ENCODE measurements at regions not wholly inside any gene's neighbourhood (a gene's known extent, or its start where the extent isn't known, plus 50 kb on each side); places are given as distances from the start of the nearest gene placed in this dataset.

- Histone ChIP-seq H3K9me3 (no peaks in the 10 kb centered on the region), H3K4me3 (no peak overlapping the region), H3K36me3 (no peaks in the 10 kb centered on the region), H3K27ac (no peak overlapping the region), H3K27me3 (no peaks in the 10 kb centered on the region), H3K4me1 (no peaks in the 10 kb centered on the region)
- TF ChIP-seq POLR2AphosphoS5 (IDR thresholded peaks at IDR 0.05) (no peak), CTCF (IDR thresholded peaks at IDR 0.05) (no peak), POLR2A (IDR thresholded peaks at IDR 0.05) (no peak)
- intact Hi-C loops (cut with DNase I; ENCODE audit: low total_unique reads) = loop anchor here (10.0 kb wide), 1 partner anchor 1121 kb away; no protein-coding TSS in a partner anchor
- no peak for DNase-seq (ENCODE audit: low spot score in 2 of 2)
Measured at GRCh38 chr21:36563341-36563926, 83.5 kb upstream of the CLDN14 start.

- no peak for TF ChIP-seq CTCF (IDR thresholded peaks at IDR 0.05)
- TF ChIP-seq POLR2AphosphoS5 (IDR thresholded peaks at IDR 0.05) = no peak
- no peak for TF ChIP-seq POLR2A (IDR thresholded peaks at IDR 0.05)
- no peak for DNase-seq (ENCODE audit: low spot score in 2 of 2)
- intact Hi-C loops (cut with DNase I; ENCODE audit: low total_unique reads) = loop anchor here (10.0 kb wide), 1 partner anchor 1120 kb away; no protein-coding TSS in a partner anchor
- H3K9me3 ChIP-seq = no peaks in the 10 kb centered on the region
- H3K4me3 ChIP-seq = no peak overlapping the region
- no peak overlapping the region for H3K27ac ChIP-seq
- H3K36me3 ChIP-seq = no peaks in the 10 kb centered on the region
- no peaks in the 10 kb centered on the region for H3K4me1 ChIP-seq
- H3K27me3 ChIP-seq = no peaks in the 10 kb centered on the region
Measured at GRCh38 chr21:36564647-36565046, 84.7 kb upstream of the CLDN14 start.

- H3K4me1 ChIP-seq = no peaks in the 10 kb centered on the region
Measured at GRCh38 chr21:36565540-36565939, 85.6 kb upstream of the CLDN14 start.

GRCh38 chr21:36566644-36567043 lies 86.7 kb upstream of the CLDN14 start:
- H3K4me3 ChIP-seq = no peak overlapping the region
- H3K27me3 ChIP-seq = peaks cover 0 to 18% of the 10 kb centered on the region in 2 donors
- H3K9me3 ChIP-seq = no peaks in the 10 kb centered on the region
- TF ChIP-seq POLR2AphosphoS5 (IDR thresholded peaks at IDR 0.05) (no peak), CTCF (IDR thresholded peaks at IDR 0.05) (no peak), POLR2A (IDR thresholded peaks at IDR 0.05) (no peak)
- no peak overlapping the region for H3K27ac ChIP-seq
- H3K36me3 ChIP-seq = no peaks in the 10 kb centered on the region
- no peak for DNase-seq (ENCODE audit: low spot score in 2 of 2)
- intact Hi-C loops (cut with DNase I; ENCODE audit: low total_unique reads) = loop anchor here (10.0 kb wide), 1 partner anchor 1118 kb away; no protein-coding TSS in a partner anchor
- no peaks in the 10 kb centered on the region for H3K4me1 ChIP-seq

More at GRCh38 chr21:36565540-36565939, 85.6 kb upstream of the CLDN14 start:
- Histone ChIP-seq H3K4me3 (no peak overlapping the region), H3K9me3 (no peaks in the 10 kb centered on the region), H3K27me3 (peaks cover 0 to 8% of the 10 kb centered on the region in 2 donors), H3K27ac (no peak overlapping the region), H3K36me3 (no peaks in the 10 kb centered on the region)
- DNase-seq (ENCODE audit: low spot score in 2 of 2) = no peak
- TF ChIP-seq POLR2A (IDR thresholded peaks at IDR 0.05) (no peak), CTCF (IDR thresholded peaks at IDR 0.05) (no peak), POLR2AphosphoS5 (IDR thresholded peaks at IDR 0.05) (no peak)
- intact Hi-C loops (cut with DNase I; ENCODE audit: low total_unique reads) = loop anchor here (10.0 kb wide), 1 partner anchor 1119 kb away; no protein-coding TSS in a partner anchor

- peaks cover 0 to 19% of the 10 kb centered on the region in 2 donors for H3K27me3 ChIP-seq
- intact Hi-C loops (cut with DNase I; ENCODE audit: low total_unique reads) = loop anchor here (10.0 kb wide), 1 partner anchor 1117 kb away; no protein-coding TSS in a partner anchor
- no peak overlapping the region for H3K4me3 ChIP-seq
- no peak overlapping the region for H3K27ac ChIP-seq
- no peaks in the 10 kb centered on the region for H3K9me3 ChIP-seq
- H3K36me3 ChIP-seq = no peaks in the 10 kb centered on the region
- no peak for TF ChIP-seq POLR2A (IDR thresholded peaks at IDR 0.05)
- no peak for TF ChIP-seq POLR2AphosphoS5 (IDR thresholded peaks at IDR 0.05)
- no peak for TF ChIP-seq CTCF (IDR thresholded peaks at IDR 0.05)
- no peaks in the 10 kb centered on the region for H3K4me1 ChIP-seq
- DNase-seq (ENCODE audit: low spot score in 2 of 2) = no peak
Measured at GRCh38 chr21:36567216-36567885, 87.4 kb upstream of the CLDN14 start.
